ENCODE measurements at regions not wholly inside any gene's neighbourhood (a gene's known extent, or its start where the extent isn't known, plus 50 kb on each side); places are given as distances from the start of the nearest gene placed in this dataset.

GRCh38 chr12:91419809-91420208, 237.2 kb upstream of the DCN start:
- no peaks in the 10 kb centered on the region for H3K4me1 ChIP-seq (ENCODE audit: low read length)
- no peak overlapping the region for H3K4me3 ChIP-seq (ENCODE audit: low read length)
- no peak overlapping the region for H3K4me2 ChIP-seq (ENCODE audit: low read depth, low read length)
- no peaks in the 10 kb centered on the region for H3K9me2 ChIP-seq (replicated peaks; ENCODE audit: insufficient read depth, low read length)
- H3K79me2 ChIP-seq (ENCODE audit: low read length), result no peaks in the 10 kb centered on the region
- DNase-seq, result no peak
- H3K9me3 ChIP-seq (replicated peaks; ENCODE audit: insufficient read depth, low read length), result no peaks in the 10 kb centered on the region
- H3K27me3 ChIP-seq (replicated peaks; ENCODE audit: insufficient read depth, low read length), result no peaks in the 10 kb centered on the region
- no peaks in the 10 kb centered on the region for H3F3A ChIP-seq (ENCODE audit: insufficient read depth, low read length)
- TF ChIP-seq EZH2phosphoT487 (IDR thresholded peaks at IDR 0.05; ENCODE audit: low read length), result no peak
- H3K9ac ChIP-seq (ENCODE audit: low read length), result no peak overlapping the region
- no peaks in the 10 kb centered on the region for H4K20me1 ChIP-seq (ENCODE audit: insufficient read depth, low read length)
- no peak overlapping the region for H3K27ac ChIP-seq (ENCODE audit: low read length)
- no peaks in the 10 kb centered on the region for H3K36me3 ChIP-seq (replicated peaks; ENCODE audit: insufficient read depth, low read length)
- H2AFZ ChIP-seq (ENCODE audit: low read length), result no peak overlapping the region

GRCh38 chr12:91418221-91419090, 235.8 kb upstream of the DCN start:
- no peaks in the 10 kb centered on the region for H3K9me2 ChIP-seq (replicated peaks; ENCODE audit: insufficient read depth, low read length)
- no peak overlapping the region for H3K4me2 ChIP-seq (ENCODE audit: low read depth, low read length)
- DNase-seq, result no peak
- TF ChIP-seq EZH2 (optimal IDR thresholded peaks at IDR 0.05; ENCODE audit: low read depth, low read length) (no peak), CTCF (IDR thresholded peaks at IDR 0.05; ENCODE audit: low read length) (no peak), EZH2phosphoT487 (IDR thresholded peaks at IDR 0.05; ENCODE audit: low read length) (no peak)
- no peaks in the 10 kb centered on the region for H4K20me1 ChIP-seq (ENCODE audit: insufficient read depth, low read length)
- no peaks in the 10 kb centered on the region for H3K79me2 ChIP-seq (ENCODE audit: low read length)
- no peak overlapping the region for H3K9ac ChIP-seq (ENCODE audit: low read length)
- H3F3A ChIP-seq (ENCODE audit: insufficient read depth, low read length), result no peaks in the 10 kb centered on the region
- no peaks in the 10 kb centered on the region for H3K36me3 ChIP-seq (replicated peaks; ENCODE audit: insufficient read depth, low read length)
- no peak overlapping the region for H3K27ac ChIP-seq (ENCODE audit: low read length)
- no peaks in the 10 kb centered on the region for H3K27me3 ChIP-seq (replicated peaks; ENCODE audit: insufficient read depth, low read length)
- H3K4me1 ChIP-seq (ENCODE audit: low read length), result no peaks in the 10 kb centered on the region
- H3K4me3 ChIP-seq (ENCODE audit: low read length), result no peak overlapping the region
- H3K9me3 ChIP-seq (replicated peaks; ENCODE audit: insufficient read depth, low read length), result no peaks in the 10 kb centered on the region
- no peak overlapping the region for H2AFZ ChIP-seq (ENCODE audit: low read length)

- no peaks in the 10 kb centered on the region for H4K20me1 ChIP-seq (ENCODE audit: insufficient read depth, low read length)
- H3K9me2 ChIP-seq (replicated peaks; ENCODE audit: insufficient read depth, low read length), result no peaks in the 10 kb centered on the region
- H3K4me2 ChIP-seq (ENCODE audit: low read depth, low read length), result no peak overlapping the region
- no peak overlapping the region for H3K9ac ChIP-seq (ENCODE audit: low read length)
- no peak overlapping the region for H3K27ac ChIP-seq (ENCODE audit: low read length)
- H3K36me3 ChIP-seq (replicated peaks; ENCODE audit: insufficient read depth, low read length), result no peaks in the 10 kb centered on the region
- H3F3A ChIP-seq (ENCODE audit: insufficient read depth, low read length), result no peaks in the 10 kb centered on the region
- no peak for DNase-seq
- H3K27me3 ChIP-seq (replicated peaks; ENCODE audit: insufficient read depth, low read length), result no peaks in the 10 kb centered on the region
- no peak overlapping the region for H3K4me3 ChIP-seq (ENCODE audit: low read length)
- no peaks in the 10 kb centered on the region for H3K9me3 ChIP-seq (replicated peaks; ENCODE audit: insufficient read depth, low read length)
- no peaks in the 10 kb centered on the region for H3K4me1 ChIP-seq (ENCODE audit: low read length)
- no peaks in the 10 kb centered on the region for H3K79me2 ChIP-seq (ENCODE audit: low read length)
- no peak overlapping the region for H2AFZ ChIP-seq (ENCODE audit: low read length)
- TF ChIP-seq EZH2phosphoT487 (IDR thresholded peaks at IDR 0.05; ENCODE audit: low read length), result no peak
- no peak for TF ChIP-seq CTCF (IDR thresholded peaks at IDR 0.05; ENCODE audit: low read length)
- TF ChIP-seq EZH2 (optimal IDR thresholded peaks at IDR 0.05; ENCODE audit: low read depth, low read length), result no peak
These were observed 235.0 kb upstream of the DCN start for GRCh38 chr12:91417650-91418049.

- no peak for TF ChIP-seq CTCF (IDR thresholded peaks at IDR 0.05; ENCODE audit: low read length)
- H3K27me3 ChIP-seq (replicated peaks; ENCODE audit: insufficient read depth, low read length), result no peaks in the 10 kb centered on the region
- no peaks in the 10 kb centered on the region for H3K36me3 ChIP-seq (replicated peaks; ENCODE audit: insufficient read depth, low read length)
- no peak overlapping the region for H3K4me3 ChIP-seq (ENCODE audit: low read length)
- no peak overlapping the region for H3K27ac ChIP-seq (ENCODE audit: low read length)
- no peaks in the 10 kb centered on the region for H3K4me1 ChIP-seq (ENCODE audit: low read length)
- H3K9ac ChIP-seq (ENCODE audit: low read length), result no peak overlapping the region
- no peak for DNase-seq
- H3K9me2 ChIP-seq (replicated peaks; ENCODE audit: insufficient read depth, low read length), result no peaks in the 10 kb centered on the region
- no peak overlapping the region for H3K4me2 ChIP-seq (ENCODE audit: low read depth, low read length)
- H4K20me1 ChIP-seq (ENCODE audit: insufficient read depth, low read length), result no peaks in the 10 kb centered on the region
- no peaks in the 10 kb centered on the region for H3F3A ChIP-seq (ENCODE audit: insufficient read depth, low read length)
- H3K79me2 ChIP-seq (ENCODE audit: low read length), result no peaks in the 10 kb centered on the region
- H2AFZ ChIP-seq (ENCODE audit: low read length), result no peak overlapping the region
- H3K9me3 ChIP-seq (replicated peaks; ENCODE audit: insufficient read depth, low read length), result no peaks in the 10 kb centered on the region
These were observed 232.0 kb upstream of the DCN start for GRCh38 chr12:91414636-91415035.
